ENCODE measurements at regions not wholly inside any gene's neighbourhood (a gene's known extent, or its start where the extent isn't known, plus 50 kb on each side); places are given as distances from the start of the nearest gene placed in this dataset.

GRCh38 chr11:38784164-38784563, 2186.1 kb upstream of the RAG2 start:
- TF ChIP-seq POLR2AphosphoS5 (IDR thresholded peaks at IDR 0.05; ENCODE audit: low read depth, low read length) (no peak), POLR2A (IDR thresholded peaks at IDR 0.05; ENCODE audit: low read depth, low read length) (no peak)
